ENCODE measurements at regions not wholly inside any gene's neighbourhood (a gene's known extent, or its start where the extent isn't known, plus 50 kb on each side); places are given as distances from the start of the nearest gene placed in this dataset.

- H3K36me3 ChIP-seq (ENCODE audit: low read depth), result no peaks in the 10 kb centered on the region
- TF ChIP-seq CTCF (IDR thresholded peaks at IDR 0.05; ENCODE audit: poor library complexity, severe bottlenecking), result no peak
- H3K4me1 ChIP-seq (ENCODE audit: insufficient read depth, poor library complexity, severe bottlenecking), result no peaks in the 10 kb centered on the region
- DNase-seq (ENCODE audit: low spot score) (no peak), ATAC-seq (ENCODE audit: low read depth) (no peak)
- no peak overlapping the region for H3K4me3 ChIP-seq (ENCODE audit: severe bottlenecking)
- H3K27ac ChIP-seq (ENCODE audit: poor library complexity, severe bottlenecking), result no peak overlapping the region
- H3K9me3 ChIP-seq (ENCODE audit: severe bottlenecking), result no peaks in the 10 kb centered on the region
- peaks cover 44% of the 10 kb centered on the region for H3K27me3 ChIP-seq (ENCODE audit: insufficient read depth, poor library complexity, severe bottlenecking)
Observed at GRCh38 chr5:5688194-5688924, 265.9 kb downstream of the ICE1 start.

GRCh38 chr5:5687113-5687512 lies 264.6 kb downstream of the ICE1 start:
- H3K36me3 ChIP-seq (ENCODE audit: low read depth), result no peaks in the 10 kb centered on the region
- no peak overlapping the region for H3K27ac ChIP-seq (ENCODE audit: poor library complexity, severe bottlenecking)
- DNase-seq (ENCODE audit: low spot score) (no peak), ATAC-seq (ENCODE audit: low read depth) (no peak)
- H3K27me3 ChIP-seq (ENCODE audit: insufficient read depth, poor library complexity, severe bottlenecking), result peaks cover 34% of the 10 kb centered on the region
- H3K4me3 ChIP-seq (ENCODE audit: severe bottlenecking), result no peak overlapping the region
- no peak for TF ChIP-seq CTCF (IDR thresholded peaks at IDR 0.05; ENCODE audit: poor library complexity, severe bottlenecking)
- H3K4me1 ChIP-seq (ENCODE audit: insufficient read depth, poor library complexity, severe bottlenecking), result no peaks in the 10 kb centered on the region
- no peaks in the 10 kb centered on the region for H3K9me3 ChIP-seq (ENCODE audit: severe bottlenecking)

- no peak overlapping the region for H3K27ac ChIP-seq (ENCODE audit: poor library complexity, severe bottlenecking)
- TF ChIP-seq CTCF (IDR thresholded peaks at IDR 0.05; ENCODE audit: poor library complexity, severe bottlenecking), result no peak
- no peak overlapping the region for H3K4me3 ChIP-seq (ENCODE audit: severe bottlenecking)
- H3K27me3 ChIP-seq (ENCODE audit: insufficient read depth, poor library complexity, severe bottlenecking), result peaks cover 29% of the 10 kb centered on the region
- DNase-seq (ENCODE audit: low spot score) (no peak), ATAC-seq (ENCODE audit: low read depth) (no peak)
- no peaks in the 10 kb centered on the region for H3K36me3 ChIP-seq (ENCODE audit: low read depth)
- H3K9me3 ChIP-seq (ENCODE audit: severe bottlenecking), result no peaks in the 10 kb centered on the region
- no peaks in the 10 kb centered on the region for H3K4me1 ChIP-seq (ENCODE audit: insufficient read depth, poor library complexity, severe bottlenecking)
Observed at GRCh38 chr5:5686356-5686755, 263.9 kb downstream of the ICE1 start.

GRCh38 chr5:5685737-5686136 lies 263.3 kb downstream of the ICE1 start:
- H3K27me3 ChIP-seq (ENCODE audit: insufficient read depth, poor library complexity, severe bottlenecking), result peaks cover 24% of the 10 kb centered on the region
- no peak for DNase-seq (ENCODE audit: low spot score)
- H3K4me1 ChIP-seq (ENCODE audit: insufficient read depth, poor library complexity, severe bottlenecking), result no peaks in the 10 kb centered on the region
- TF ChIP-seq CTCF (IDR thresholded peaks at IDR 0.05; ENCODE audit: poor library complexity, severe bottlenecking), result no peak
- H3K4me3 ChIP-seq (ENCODE audit: severe bottlenecking), result no peak overlapping the region
- H3K36me3 ChIP-seq (ENCODE audit: low read depth), result no peaks in the 10 kb centered on the region
- H3K27ac ChIP-seq (ENCODE audit: poor library complexity, severe bottlenecking), result no peak overlapping the region
- ATAC-seq (ENCODE audit: low read depth), result no peak
- no peaks in the 10 kb centered on the region for H3K9me3 ChIP-seq (ENCODE audit: severe bottlenecking)

- no peak overlapping the region for H3K4me3 ChIP-seq (ENCODE audit: severe bottlenecking)
- no peaks in the 10 kb centered on the region for H3K9me3 ChIP-seq (ENCODE audit: severe bottlenecking)
- H3K27me3 ChIP-seq (ENCODE audit: insufficient read depth, poor library complexity, severe bottlenecking), result peaks cover 24% of the 10 kb centered on the region
- H3K27ac ChIP-seq (ENCODE audit: poor library complexity, severe bottlenecking), result no peak overlapping the region
- H3K36me3 ChIP-seq (ENCODE audit: low read depth), result no peaks in the 10 kb centered on the region
- ATAC-seq (ENCODE audit: low read depth) (no peak), DNase-seq (ENCODE audit: low spot score) (no peak)
- no peak for TF ChIP-seq CTCF (IDR thresholded peaks at IDR 0.05; ENCODE audit: poor library complexity, severe bottlenecking)
- no peaks in the 10 kb centered on the region for H3K4me1 ChIP-seq (ENCODE audit: insufficient read depth, poor library complexity, severe bottlenecking)
Observed at GRCh38 chr5:5683174-5683573, 260.7 kb downstream of the ICE1 start.
